HG02938 (cell line): ENCODE measurements at regions not wholly inside any gene's neighbourhood (a gene's known extent, or its start where the extent isn't known, plus 50 kb on each side); places are given as distances from the start of the nearest gene placed in this dataset.

Source experiments
- ATAC-seq: cut with Tn5 transposase; IDR thresholded peaks from one replicate; pipeline ENCODE4 v1.9.1; 2021; ENCODE audit warnings: mild to moderate bottlenecking, moderate library complexity; ENCODE audit not compliant: unreplicated experiment

GRCh38 chr2:16051841-16052564 lies 111.7 kb downstream of the MYCN start:
- ATAC-seq, result no peak

GRCh38 chr2:16050908-16051489 lies 110.6 kb downstream of the MYCN start:
- ATAC-seq, result no peak

- no peak for ATAC-seq
Observed at GRCh38 chr2:16050261-16050907, 110.0 kb downstream of the MYCN start.

- no peak for ATAC-seq
Observed at GRCh38 chr2:16049406-16049805, 109.1 kb downstream of the MYCN start.

GRCh38 chr2:16048466-16048865 lies 108.1 kb downstream of the MYCN start:
- no peak for ATAC-seq

GRCh38 chr2:16047701-16048100 lies 107.4 kb downstream of the MYCN start:
- ATAC-seq, result no peak

- ATAC-seq, result no peak
Observed at GRCh38 chr2:16046649-16047048, 106.3 kb downstream of the MYCN start.

GRCh38 chr2:16045653-16046352 lies 105.5 kb downstream of the MYCN start:
- ATAC-seq, result no peak

- no peak for ATAC-seq
Observed at GRCh38 chr2:16044946-16045456, 104.7 kb downstream of the MYCN start.

GRCh38 chr2:16043627-16044026 lies 103.3 kb downstream of the MYCN start:
- ATAC-seq, result no peak

- no peak for ATAC-seq
Observed at GRCh38 chr2:16043192-16043591, 102.8 kb downstream of the MYCN start.

- no peak for ATAC-seq
Observed at GRCh38 chr2:16042201-16042700, 101.9 kb downstream of the MYCN start.

- no peak for ATAC-seq
Observed at GRCh38 chr2:16040271-16041010, 100.1 kb downstream of the MYCN start.

- ATAC-seq, result no peak
Observed at GRCh38 chr2:16039823-16040222, 99.5 kb downstream of the MYCN start.

GRCh38 chr2:16039055-16039454 lies 98.7 kb downstream of the MYCN start:
- no peak for ATAC-seq

- ATAC-seq, result no peak
Observed at GRCh38 chr2:16038621-16039020, 98.3 kb downstream of the MYCN start.

- ATAC-seq, result no peak
Observed at GRCh38 chr2:16037808-16038457, 97.6 kb downstream of the MYCN start.

GRCh38 chr2:16036951-16037350 lies 96.6 kb downstream of the MYCN start:
- ATAC-seq, result no peak

- no peak for ATAC-seq
Observed at GRCh38 chr2:16035747-16036745, 95.7 kb downstream of the MYCN start.
